ENCODE measurements at regions not wholly inside any gene's neighbourhood (a gene's known extent, or its start where the extent isn't known, plus 50 kb on each side); places are given as distances from the start of the nearest gene placed in this dataset.
"Not testable (repeated sequence)": the region's sequence is repeated elsewhere in the genome, so short reads cannot be mapped to it uniquely, and the experiment has no call there.

DNA sequence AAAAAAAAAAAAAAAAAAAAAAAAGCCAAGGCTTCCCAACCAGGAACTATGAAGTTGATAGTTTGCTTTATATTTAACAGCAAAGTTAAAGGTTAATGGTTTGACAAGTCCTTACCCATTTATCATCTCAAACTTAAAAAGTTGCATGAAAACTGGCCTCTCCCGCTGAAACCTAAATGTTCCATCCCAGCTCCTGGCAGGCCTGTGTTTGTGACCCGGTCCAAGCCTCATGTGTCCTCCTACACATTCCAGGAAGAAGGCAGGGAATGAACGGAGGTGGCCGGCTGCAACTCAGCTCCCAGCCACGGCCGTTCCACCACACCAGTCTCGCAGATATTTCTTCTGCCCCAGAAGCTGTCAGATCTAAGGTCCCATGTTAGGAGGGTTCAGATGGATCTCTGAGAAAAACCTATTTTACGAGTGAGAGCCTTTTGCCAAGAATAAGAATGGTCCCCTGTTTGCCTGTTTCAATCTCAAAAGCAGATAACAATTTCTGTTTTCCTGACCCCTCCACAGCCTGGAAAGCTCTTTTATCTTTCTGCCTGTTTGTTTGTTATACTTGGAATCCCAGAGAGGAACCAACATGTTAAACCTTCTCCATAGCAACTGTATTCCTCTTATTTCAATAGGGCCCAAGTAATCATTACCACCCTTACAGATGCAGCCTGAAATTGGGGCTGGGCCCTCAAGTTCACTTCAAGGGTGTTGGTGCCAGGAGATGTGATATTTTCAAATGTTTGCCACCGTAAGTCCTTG, 56.5 kb downstream of the KCTD12 start:
- H3K36me3 ChIP-seq (ENCODE audit: insufficient read depth, low read length) = no peaks in the 10 kb centered on the region
- 91% methylated on average over 9 of the region's 9 CpGs for WGBS
- no peak overlapping the region for H3K27ac ChIP-seq (ENCODE audit: low read depth, low read length)
- H3K9ac ChIP-seq (ENCODE audit: low read depth, low read length) = no peak overlapping the region
- H3K27me3 ChIP-seq (ENCODE audit: insufficient read depth, low read length) = no peaks in the 10 kb centered on the region
- no peaks in the 10 kb centered on the region for H3K4me1 ChIP-seq (ENCODE audit: insufficient read depth, low read length)
- no peak overlapping the region for H3K4me3 ChIP-seq (ENCODE audit: low read length)
- H3K9me3 ChIP-seq (ENCODE audit: insufficient read depth, low read depth, low read length) = no peaks in the 10 kb centered on the region

DNA sequence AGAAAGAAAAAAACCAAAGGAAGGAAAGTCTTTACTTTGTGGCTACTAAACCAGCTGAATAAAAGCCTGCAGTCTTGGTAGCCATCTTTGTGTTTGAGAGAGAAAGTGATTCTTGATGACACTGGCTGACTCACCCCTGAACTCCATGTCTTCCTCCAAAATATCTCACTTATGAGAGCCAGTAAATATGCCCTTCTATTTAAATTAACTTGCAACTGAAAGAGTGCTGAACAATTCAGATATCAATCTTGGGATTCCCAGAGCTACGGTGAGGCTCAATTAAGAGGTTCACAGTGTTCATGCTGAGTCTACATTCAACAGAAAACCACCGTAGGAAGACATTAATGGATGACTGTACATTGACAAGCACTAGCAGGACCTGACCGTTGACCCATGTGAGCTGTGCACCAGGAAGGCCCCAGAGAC, 57.9 kb downstream of the KCTD12 start:
- no peaks in the 10 kb centered on the region for H3K4me1 ChIP-seq (ENCODE audit: insufficient read depth, low read length)
- no peak overlapping the region for H3K4me3 ChIP-seq (ENCODE audit: low read length)
- no peaks in the 10 kb centered on the region for H3K36me3 ChIP-seq (ENCODE audit: insufficient read depth, low read length)
- H3K9ac ChIP-seq (ENCODE audit: low read depth, low read length) = no peak overlapping the region
- H3K27ac ChIP-seq (ENCODE audit: low read depth, low read length) = no peak overlapping the region
- WGBS = 73% methylated on average over 3 of the region's 3 CpGs
- H3K9me3 ChIP-seq (ENCODE audit: insufficient read depth, low read depth, low read length) = no peaks in the 10 kb centered on the region
- no peaks in the 10 kb centered on the region for H3K27me3 ChIP-seq (ENCODE audit: insufficient read depth, low read length)

DNA sequence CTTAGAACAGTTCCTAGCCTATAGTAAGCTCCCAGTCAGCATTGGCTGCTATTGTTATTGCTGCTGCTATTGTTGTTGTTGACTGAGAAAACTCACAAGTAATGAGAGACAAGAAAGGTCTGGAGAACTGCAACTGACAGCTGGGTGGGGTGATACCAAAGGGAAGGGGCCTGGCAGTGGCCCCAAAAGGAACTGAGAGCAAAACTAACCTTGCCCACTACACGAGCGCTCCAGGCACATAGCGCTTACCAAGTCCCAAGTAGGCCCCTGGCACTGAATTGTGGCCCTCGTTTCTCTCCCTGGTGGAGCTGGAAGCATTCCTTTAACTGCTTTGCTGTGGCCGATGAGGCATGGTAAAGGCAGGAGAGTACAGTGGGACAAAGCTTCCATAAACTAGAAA, 59.7 kb downstream of the KCTD12 start:
- Histone ChIP-seq H3K36me3 (ENCODE audit: insufficient read depth, low read length) (no peaks in the 10 kb centered on the region), H3K9ac (ENCODE audit: low read depth, low read length) (no peak overlapping the region), H3K27ac (ENCODE audit: low read depth, low read length) (no peak overlapping the region), H3K4me1 (ENCODE audit: insufficient read depth, low read length) (no peaks in the 10 kb centered on the region), H3K4me3 (ENCODE audit: low read length) (no peak overlapping the region), H3K9me3 (ENCODE audit: insufficient read depth, low read depth, low read length) (no peaks in the 10 kb centered on the region), H3K27me3 (ENCODE audit: insufficient read depth, low read length) (no peaks in the 10 kb centered on the region)
- 94% methylated on average over 5 of the region's 5 CpGs for WGBS

- 75% methylated on average over 1 of the region's 1 CpG for WGBS
- Histone ChIP-seq H3K9me3 (ENCODE audit: insufficient read depth, low read depth, low read length) (no peaks in the 10 kb centered on the region), H3K4me3 (ENCODE audit: low read length) (no peak overlapping the region), H3K27me3 (ENCODE audit: insufficient read depth, low read length) (no peaks in the 10 kb centered on the region), H3K27ac (ENCODE audit: low read depth, low read length) (no peak overlapping the region), H3K9ac (ENCODE audit: low read depth, low read length) (no peak overlapping the region), H3K4me1 (ENCODE audit: insufficient read depth, low read length) (no peaks in the 10 kb centered on the region), H3K36me3 (ENCODE audit: insufficient read depth, low read length) (no peaks in the 10 kb centered on the region)
Observed at GRCh38 chr13:76825430-76825829, 60.8 kb downstream of the KCTD12 start.

DNA sequence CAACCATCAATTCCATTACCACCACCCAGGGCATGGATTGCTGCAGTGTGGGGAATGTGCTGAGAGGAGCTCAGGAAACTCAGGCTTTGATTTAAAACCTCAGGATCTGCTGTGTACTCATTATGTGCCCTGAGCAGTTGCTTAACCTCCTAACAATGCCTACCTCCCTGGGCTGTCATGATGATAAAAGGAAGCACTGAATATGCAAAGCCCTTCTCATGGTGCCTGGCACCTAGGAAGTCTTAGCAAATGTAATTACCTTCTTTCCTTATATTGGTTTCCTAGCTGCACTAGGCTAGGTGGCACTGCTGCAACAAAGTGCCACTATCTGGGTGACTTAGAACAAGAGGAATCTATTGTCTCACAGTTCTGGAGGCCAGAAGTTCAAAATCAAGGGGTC, 62.2 kb downstream of the KCTD12 start:
- Histone ChIP-seq H3K27me3 (ENCODE audit: insufficient read depth, low read length) (no peaks in the 10 kb centered on the region), H3K4me1 (ENCODE audit: insufficient read depth, low read length) (no peaks in the 10 kb centered on the region), H3K4me3 (ENCODE audit: low read length) (no peak overlapping the region), H3K27ac (ENCODE audit: low read depth, low read length) (no peak overlapping the region), H3K9ac (ENCODE audit: low read depth, low read length) (no peak overlapping the region), H3K36me3 (ENCODE audit: insufficient read depth, low read length) (no peaks in the 10 kb centered on the region), H3K9me3 (ENCODE audit: insufficient read depth, low read depth, low read length) (no peaks in the 10 kb centered on the region)

DNA sequence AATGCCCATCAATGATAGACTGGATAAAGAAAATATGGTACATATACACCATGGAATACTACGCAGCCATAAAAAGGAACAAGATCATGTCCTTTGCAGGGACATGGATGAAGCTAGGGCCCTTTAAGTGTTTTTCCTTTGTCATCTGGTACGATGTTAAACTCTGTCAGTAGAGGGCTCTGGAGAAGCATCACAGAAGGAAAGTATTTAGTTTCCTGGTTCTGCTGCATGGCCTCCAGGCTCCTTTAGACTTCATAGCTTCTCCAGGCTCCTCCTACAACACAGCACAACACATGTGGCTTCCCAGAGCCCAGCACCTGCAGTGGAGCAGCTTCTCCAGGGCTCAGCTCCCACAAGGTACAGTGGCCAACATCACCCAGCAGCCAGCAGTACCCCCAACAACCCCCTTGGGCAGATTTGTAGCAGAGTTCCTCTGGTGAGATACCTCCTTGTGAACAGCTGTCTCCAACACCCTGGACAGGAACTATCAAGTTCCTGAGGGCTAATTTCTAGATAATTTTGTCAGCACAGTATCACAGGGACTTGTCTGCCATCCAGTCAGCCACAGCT, 63.4 kb downstream of the KCTD12 start:
- H3K36me3 ChIP-seq (ENCODE audit: insufficient read depth, low read length) = no peaks in the 10 kb centered on the region
- no peaks in the 10 kb centered on the region for H3K4me1 ChIP-seq (ENCODE audit: insufficient read depth, low read length)
- no peaks in the 10 kb centered on the region for H3K9me3 ChIP-seq (ENCODE audit: insufficient read depth, low read depth, low read length)
- no peak overlapping the region for H3K9ac ChIP-seq (ENCODE audit: low read depth, low read length)
- 90% methylated on average over 2 of the region's 2 CpGs for WGBS
- no peak overlapping the region for H3K27ac ChIP-seq (ENCODE audit: low read depth, low read length)
- no peak overlapping the region for H3K4me3 ChIP-seq (ENCODE audit: low read length)
- H3K27me3 ChIP-seq (ENCODE audit: insufficient read depth, low read length) = no peaks in the 10 kb centered on the region

GRCh38 chr13:76821222-76821621, 65.0 kb downstream of the KCTD12 start:
- H3K4me3 ChIP-seq (ENCODE audit: low read length); H3K27ac ChIP-seq (ENCODE audit: low read depth, low read length); H3K36me3 ChIP-seq (ENCODE audit: insufficient read depth, low read length); H3K27me3 ChIP-seq (ENCODE audit: insufficient read depth, low read length); H3K9ac ChIP-seq (ENCODE audit: low read depth, low read length); H3K9me3 ChIP-seq (ENCODE audit: insufficient read depth, low read depth, low read length); H3K4me1 ChIP-seq (ENCODE audit: insufficient read depth, low read length): not testable (repeated sequence)
- WGBS = 71% methylated on average over 1 of the region's 1 CpG

GRCh38 chr13:76820759-76821158, 65.4 kb downstream of the KCTD12 start:
- H3K27me3 ChIP-seq (ENCODE audit: insufficient read depth, low read length) = no peaks in the 10 kb centered on the region
- WGBS = 91% methylated on average over 4 of the region's 4 CpGs
- no peak overlapping the region for H3K9ac ChIP-seq (ENCODE audit: low read depth, low read length)
- H3K9me3 ChIP-seq (ENCODE audit: insufficient read depth, low read depth, low read length) = no peaks in the 10 kb centered on the region
- no peak overlapping the region for H3K4me3 ChIP-seq (ENCODE audit: low read length)
- H3K27ac ChIP-seq (ENCODE audit: low read depth, low read length) = no peak overlapping the region
- no peaks in the 10 kb centered on the region for H3K4me1 ChIP-seq (ENCODE audit: insufficient read depth, low read length)
- no peaks in the 10 kb centered on the region for H3K36me3 ChIP-seq (ENCODE audit: insufficient read depth, low read length)

DNA sequence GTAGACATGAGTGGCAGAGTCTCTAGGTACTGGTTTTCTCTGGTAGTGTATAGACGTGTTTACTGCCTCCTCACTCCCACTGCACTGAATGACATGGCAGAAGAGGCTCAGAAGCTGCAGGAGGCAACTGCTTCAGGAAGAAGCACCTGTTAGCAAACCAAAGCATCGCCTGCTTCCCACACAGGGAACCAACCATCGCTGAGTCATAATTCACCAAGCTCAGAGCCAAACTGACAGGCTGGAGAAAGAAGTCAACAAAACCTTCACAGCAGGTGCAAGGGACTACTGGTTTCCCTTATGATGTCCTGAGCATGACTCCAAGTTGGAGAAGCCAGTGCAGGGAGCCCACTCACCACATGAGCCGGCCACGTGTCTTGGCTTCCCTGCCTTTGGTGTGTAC, 69.8 kb downstream of the KCTD12 start:
- no peaks in the 10 kb centered on the region for H3K27me3 ChIP-seq (ENCODE audit: insufficient read depth, low read length)
- 79% methylated on average over 5 of the region's 5 CpGs for WGBS
- H3K4me1 ChIP-seq (ENCODE audit: insufficient read depth, low read length) = no peaks in the 10 kb centered on the region
- no peak overlapping the region for H3K4me3 ChIP-seq (ENCODE audit: low read length)
- no peaks in the 10 kb centered on the region for H3K36me3 ChIP-seq (ENCODE audit: insufficient read depth, low read length)
- H3K9ac ChIP-seq (ENCODE audit: low read depth, low read length) = no peak overlapping the region
- H3K27ac ChIP-seq (ENCODE audit: low read depth, low read length) = no peak overlapping the region
- H3K9me3 ChIP-seq (ENCODE audit: insufficient read depth, low read depth, low read length) = no peaks in the 10 kb centered on the region

GRCh38 chr13:76815344-76815743, 70.9 kb downstream of the KCTD12 start:
- H3K9me3 ChIP-seq (ENCODE audit: insufficient read depth, low read depth, low read length) = no peaks in the 10 kb centered on the region
- no peak overlapping the region for H3K4me3 ChIP-seq (ENCODE audit: low read length)
- 100% methylated on average over 2 of the region's 2 CpGs for WGBS
- H3K27ac ChIP-seq (ENCODE audit: low read depth, low read length) = no peak overlapping the region
- H3K9ac ChIP-seq (ENCODE audit: low read depth, low read length) = no peak overlapping the region
- H3K27me3 ChIP-seq (ENCODE audit: insufficient read depth, low read length) = no peaks in the 10 kb centered on the region
- H3K36me3 ChIP-seq (ENCODE audit: insufficient read depth, low read length) = no peaks in the 10 kb centered on the region
- H3K4me1 ChIP-seq (ENCODE audit: insufficient read depth, low read length) = no peaks in the 10 kb centered on the region

DNA sequence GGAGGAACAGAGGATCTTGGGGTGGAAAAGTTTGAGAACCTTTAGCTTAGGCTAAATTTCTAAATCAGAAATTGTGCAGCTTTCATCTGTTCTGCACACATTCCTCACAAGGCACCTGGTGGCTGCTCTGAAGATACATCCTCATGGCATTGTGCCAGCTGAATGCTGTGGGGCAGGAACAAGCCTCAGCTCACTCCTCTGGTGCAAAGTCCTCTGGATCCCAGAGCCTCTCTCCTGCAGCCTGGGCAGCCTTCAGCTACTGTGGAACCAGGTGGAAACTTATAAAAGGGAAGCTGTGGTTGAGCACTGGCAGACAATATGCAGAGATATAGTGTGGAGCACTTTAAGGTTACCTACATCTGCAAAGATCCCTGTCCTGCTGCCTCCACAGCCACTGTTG, 72.3 kb downstream of the KCTD12 start:
- no peak overlapping the region for H3K27ac ChIP-seq (ENCODE audit: low read depth, low read length)
- H3K9ac ChIP-seq (ENCODE audit: low read depth, low read length) = no peak overlapping the region
- no peaks in the 10 kb centered on the region for H3K9me3 ChIP-seq (ENCODE audit: insufficient read depth, low read depth, low read length)
- no peaks in the 10 kb centered on the region for H3K36me3 ChIP-seq (ENCODE audit: insufficient read depth, low read length)
- no peak overlapping the region for H3K4me3 ChIP-seq (ENCODE audit: low read length)
- no peaks in the 10 kb centered on the region for H3K27me3 ChIP-seq (ENCODE audit: insufficient read depth, low read length)
- H3K4me1 ChIP-seq (ENCODE audit: insufficient read depth, low read length) = no peaks in the 10 kb centered on the region

Measured in HUES64 (cell line).